Mucosa of descending colon (tissue), 3 donors: ENCODE measurements at regions not wholly inside any gene's neighbourhood (a gene's known extent, or its start where the extent isn't known, plus 50 kb on each side); places are given as distances from the start of the nearest gene placed in this dataset.

ENCODE experiments used
- ATAC-seq: fragments of 200-7000 bp; cut with Tn5 transposase; one replicate; pipeline ENCODE4 v1.9.1; 2020; ENCODE audit warnings: mild to moderate bottlenecking, moderate library complexity
- DNase-seq, 3 donors: peaks; one replicate each; pipeline ENCODE4 v3.0.0-alpha.2; 2020
- H3K36me3 ChIP-seq: fragments of 200-600 bp; one replicate; pipeline ENCODE4 v1.8.0; 2021; ENCODE audit warnings: low read depth, mild to moderate bottlenecking
- H3K4me1 ChIP-seq: fragments of 200-600 bp; one replicate; pipeline ENCODE4 v1.8.0; 2021; ENCODE audit warnings: low read depth, mild to moderate bottlenecking
- H3K4me3 ChIP-seq: fragments of 200-600 bp; one replicate; pipeline ENCODE4 v1.8.0; 2021; ENCODE audit warnings: mild to moderate bottlenecking
- H3K9me3 ChIP-seq: fragments of 200-600 bp; one replicate; pipeline ENCODE4 v1.8.0; 2021; ENCODE audit warnings: mild to moderate bottlenecking
- CTCF ChIP-seq: fragments of 200-600 bp; IDR thresholded peaks from one replicate; pipeline ENCODE4 v1.8.0; 2022; ENCODE audit warnings: antibody characterized with exemption, mild to moderate bottlenecking
- intact Hi-C, 2 donors: fragments of 100-400 bp; cut with DNase I in 1 of 2; cut with micrococcal nuclease in 1 of 2; formaldehyde crosslinking; loops; one replicate each; pipeline versions ENCODE4 v1.11.0 to v1.11.1; 2022; cut with DNase I, micrococcal nuclease
- donor health status: DM: no; HTN: no; CAD: no; lungs with moderate emphysema.
- donor health status: DM: no; HTN: no; CAD: no.
- donor health status: DM: no; HTN: yes; CAD: no.

GRCh38 chr17:77686903-77687302, 271.6 kb upstream of the TNRC6C start:
- DNase-seq, result no peak
- Histone ChIP-seq H3K9me3 (no peaks in the 10 kb centered on the region), H3K4me3 (no peak overlapping the region), H3K36me3 (no peaks in the 10 kb centered on the region), H3K4me1 (peaks cover 4% of the 10 kb centered on the region)
- no peak for TF ChIP-seq CTCF
- intact Hi-C loops, result no loop called here
- ATAC-seq, result no peak

GRCh38 chr17:77687417-77687816, 271.1 kb upstream of the TNRC6C start:
- ATAC-seq (no peak), DNase-seq (no peak)
- no peaks in the 10 kb centered on the region for H3K36me3 ChIP-seq
- intact Hi-C loops, result no loop called here
- H3K9me3 ChIP-seq, result no peaks in the 10 kb centered on the region
- peaks cover 4% of the 10 kb centered on the region for H3K4me1 ChIP-seq
- H3K4me3 ChIP-seq, result no peak overlapping the region
- TF ChIP-seq CTCF, result no peak

GRCh38 chr17:77687921-77688320, 270.6 kb upstream of the TNRC6C start:
- DNase-seq (no peak), ATAC-seq (no peak)
- intact Hi-C loops, result no loop called here
- Histone ChIP-seq H3K4me3 (no peak overlapping the region), H3K4me1 (peaks cover 4% of the 10 kb centered on the region), H3K9me3 (no peaks in the 10 kb centered on the region), H3K36me3 (no peaks in the 10 kb centered on the region)
- no peak for TF ChIP-seq CTCF

GRCh38 chr17:77688369-77688768, 270.1 kb upstream of the TNRC6C start:
- no peak overlapping the region for H3K4me3 ChIP-seq
- intact Hi-C loops, result no loop called here
- no peak for ATAC-seq
- DNase-seq, result no peak
- no peaks in the 10 kb centered on the region for H3K36me3 ChIP-seq
- no peaks in the 10 kb centered on the region for H3K9me3 ChIP-seq
- no peak for TF ChIP-seq CTCF
- H3K4me1 ChIP-seq, result peaks cover 4% of the 10 kb centered on the region

- ATAC-seq, result no peak
- H3K4me3 ChIP-seq, result no peak overlapping the region
- H3K9me3 ChIP-seq, result no peaks in the 10 kb centered on the region
- H3K36me3 ChIP-seq, result no peaks in the 10 kb centered on the region
- peaks cover 4% of the 10 kb centered on the region for H3K4me1 ChIP-seq
- intact Hi-C loops, result no loop called here
- TF ChIP-seq CTCF, result no peak
- DNase-seq, result no peak
Observed at GRCh38 chr17:77690271-77691161, 268.0 kb upstream of the TNRC6C start.
